GM23338 (cell line): ENCODE measurements at regions not wholly inside any gene's neighbourhood (a gene's known extent, or its start where the extent isn't known, plus 50 kb on each side); places are given as distances from the start of the nearest gene placed in this dataset.

Experiments used
- CREB1 ChIP-seq: fragments of 250-450 bp; sonication (Bioruptor Pico); IDR thresholded peaks from 2 replicates; pipeline ENCODE4 v1.5.0; 2020; ENCODE audit warnings: low read depth, mild to moderate bottlenecking, moderate library complexity
- EZH2 ChIP-seq: fragments of 200-600 bp; sonication (generic); IDR thresholded peaks from one replicate; pipeline ENCODE4 v1.8.0; 2017; ENCODE audit warnings: antibody characterized with exemption, mild to moderate bottlenecking, low read depth; ENCODE audit not compliant: unreplicated experiment
- EZH2phosphoT487 ChIP-seq: fragments of 200-600 bp; sonication (generic); IDR thresholded peaks from one replicate; pipeline ENCODE4 v1.8.1; 2018; ENCODE audit warnings: antibody characterized with exemption; ENCODE audit not compliant: unreplicated experiment
- NANOG ChIP-seq: IDR thresholded peaks from 2 replicates; pipeline ENCODE4 v1.6.1; 2016; ENCODE audit warnings: antibody characterized with exemption, borderline replicate concordance
- POLR2AphosphoS5 ChIP-seq: IDR thresholded peaks from 2 replicates; pipeline ENCODE4 v1.6.1; 2016; ENCODE audit warnings: antibody characterized with exemption, low read depth
- ZNF331 ChIP-seq: fragments of 250-450 bp; sonication (Bioruptor Pico); IDR thresholded peaks from 2 replicates; pipeline ENCODE4 v1.5.0; 2020; ENCODE audit warnings: low read depth, mild to moderate bottlenecking, moderate library complexity
- TF ChIP-seq, protein P1 (sequence below): IDR thresholded peaks from one replicate; pipeline ENCODE4 v1.6.1; 2018; ENCODE audit warnings: antibody characterized with exemption; ENCODE audit not compliant: unreplicated experiment
- TF ChIP-seq, protein P2 (sequence below), 2 experiments: fragments of 200-600 bp in 1 of 2; sonication (generic) in 1 of 2; conservative IDR thresholded peaks; 2 replicates each; pipeline versions ENCODE4 v1.5.1 to v1.6.1; 2016 to 2017; ENCODE audit warnings: antibody characterized with exemption in 2 of 2, low read depth in 2 of 2, mild to moderate bottlenecking in 2 of 2, moderate library complexity in 1 of 2
- TF ChIP-seq, protein P3 (sequence below): IDR thresholded peaks from 2 replicates; pipeline ENCODE4 v1.6.1; 2016; ENCODE audit warnings: antibody characterized with exemption

DNA sequence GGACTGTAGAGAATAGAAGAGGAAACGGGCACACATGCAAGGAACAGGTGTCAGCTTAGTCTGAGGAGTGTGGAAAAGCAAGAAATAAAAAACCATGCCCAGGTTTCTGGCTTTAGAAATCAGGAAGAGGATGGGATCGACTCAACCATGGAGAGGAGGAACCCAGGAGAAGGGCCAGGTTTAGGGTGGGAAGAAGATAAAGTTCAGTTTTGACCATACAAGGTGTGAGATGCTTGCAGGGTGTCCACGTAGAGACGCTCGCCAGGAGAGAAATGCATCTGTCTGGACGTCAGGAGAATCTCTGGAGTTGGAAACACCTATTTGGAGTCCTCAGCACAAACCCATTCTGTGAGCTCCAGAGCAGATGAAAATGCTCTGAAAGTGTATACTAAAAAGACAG, 275.1 kb downstream of the CYRIA start:
- TF ChIP-seq, protein P1, sequence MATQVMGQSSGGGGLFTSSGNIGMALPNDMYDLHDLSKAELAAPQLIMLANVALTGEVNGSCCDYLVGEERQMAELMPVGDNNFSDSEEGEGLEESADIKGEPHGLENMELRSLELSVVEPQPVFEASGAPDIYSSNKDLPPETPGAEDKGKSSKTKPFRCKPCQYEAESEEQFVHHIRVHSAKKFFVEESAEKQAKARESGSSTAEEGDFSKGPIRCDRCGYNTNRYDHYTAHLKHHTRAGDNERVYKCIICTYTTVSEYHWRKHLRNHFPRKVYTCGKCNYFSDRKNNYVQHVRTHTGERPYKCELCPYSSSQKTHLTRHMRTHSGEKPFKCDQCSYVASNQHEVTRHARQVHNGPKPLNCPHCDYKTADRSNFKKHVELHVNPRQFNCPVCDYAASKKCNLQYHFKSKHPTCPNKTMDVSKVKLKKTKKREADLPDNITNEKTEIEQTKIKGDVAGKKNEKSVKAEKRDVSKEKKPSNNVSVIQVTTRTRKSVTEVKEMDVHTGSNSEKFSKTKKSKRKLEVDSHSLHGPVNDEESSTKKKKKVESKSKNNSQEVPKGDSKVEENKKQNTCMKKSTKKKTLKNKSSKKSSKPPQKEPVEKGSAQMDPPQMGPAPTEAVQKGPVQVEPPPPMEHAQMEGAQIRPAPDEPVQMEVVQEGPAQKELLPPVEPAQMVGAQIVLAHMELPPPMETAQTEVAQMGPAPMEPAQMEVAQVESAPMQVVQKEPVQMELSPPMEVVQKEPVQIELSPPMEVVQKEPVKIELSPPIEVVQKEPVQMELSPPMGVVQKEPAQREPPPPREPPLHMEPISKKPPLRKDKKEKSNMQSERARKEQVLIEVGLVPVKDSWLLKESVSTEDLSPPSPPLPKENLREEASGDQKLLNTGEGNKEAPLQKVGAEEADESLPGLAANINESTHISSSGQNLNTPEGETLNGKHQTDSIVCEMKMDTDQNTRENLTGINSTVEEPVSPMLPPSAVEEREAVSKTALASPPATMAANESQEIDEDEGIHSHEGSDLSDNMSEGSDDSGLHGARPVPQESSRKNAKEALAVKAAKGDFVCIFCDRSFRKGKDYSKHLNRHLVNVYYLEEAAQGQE = no peak
- TF ChIP-seq, protein P2, sequence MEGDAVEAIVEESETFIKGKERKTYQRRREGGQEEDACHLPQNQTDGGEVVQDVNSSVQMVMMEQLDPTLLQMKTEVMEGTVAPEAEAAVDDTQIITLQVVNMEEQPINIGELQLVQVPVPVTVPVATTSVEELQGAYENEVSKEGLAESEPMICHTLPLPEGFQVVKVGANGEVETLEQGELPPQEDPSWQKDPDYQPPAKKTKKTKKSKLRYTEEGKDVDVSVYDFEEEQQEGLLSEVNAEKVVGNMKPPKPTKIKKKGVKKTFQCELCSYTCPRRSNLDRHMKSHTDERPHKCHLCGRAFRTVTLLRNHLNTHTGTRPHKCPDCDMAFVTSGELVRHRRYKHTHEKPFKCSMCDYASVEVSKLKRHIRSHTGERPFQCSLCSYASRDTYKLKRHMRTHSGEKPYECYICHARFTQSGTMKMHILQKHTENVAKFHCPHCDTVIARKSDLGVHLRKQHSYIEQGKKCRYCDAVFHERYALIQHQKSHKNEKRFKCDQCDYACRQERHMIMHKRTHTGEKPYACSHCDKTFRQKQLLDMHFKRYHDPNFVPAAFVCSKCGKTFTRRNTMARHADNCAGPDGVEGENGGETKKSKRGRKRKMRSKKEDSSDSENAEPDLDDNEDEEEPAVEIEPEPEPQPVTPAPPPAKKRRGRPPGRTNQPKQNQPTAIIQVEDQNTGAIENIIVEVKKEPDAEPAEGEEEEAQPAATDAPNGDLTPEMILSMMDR (conservative IDR thresholded peaks at IDR 0.05; ENCODE audit: low read depth in 2 of 2) = no peak
- TF ChIP-seq CREB1 (no peak), NANOG (no peak), ZNF331 (CRISPR knock-in tag) (no peak), EZH2phosphoT487 (no peak), EZH2 (no peak), POLR2AphosphoS5 (no peak)
- TF ChIP-seq, protein P3, sequence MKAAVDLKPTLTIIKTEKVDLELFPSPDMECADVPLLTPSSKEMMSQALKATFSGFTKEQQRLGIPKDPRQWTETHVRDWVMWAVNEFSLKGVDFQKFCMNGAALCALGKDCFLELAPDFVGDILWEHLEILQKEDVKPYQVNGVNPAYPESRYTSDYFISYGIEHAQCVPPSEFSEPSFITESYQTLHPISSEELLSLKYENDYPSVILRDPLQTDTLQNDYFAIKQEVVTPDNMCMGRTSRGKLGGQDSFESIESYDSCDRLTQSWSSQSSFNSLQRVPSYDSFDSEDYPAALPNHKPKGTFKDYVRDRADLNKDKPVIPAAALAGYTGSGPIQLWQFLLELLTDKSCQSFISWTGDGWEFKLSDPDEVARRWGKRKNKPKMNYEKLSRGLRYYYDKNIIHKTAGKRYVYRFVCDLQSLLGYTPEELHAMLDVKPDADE = no peak
